H9 (cell line): ENCODE measurements at regions not wholly inside any gene's neighbourhood (a gene's known extent, or its start where the extent isn't known, plus 50 kb on each side); places are given as distances from the start of the nearest gene placed in this dataset.

Experiments used
- DNase-seq: peaks from one replicate; pipeline ENCODE4 v3.0.0-alpha.2; 2017
- H2AFZ ChIP-seq: one replicate; pipeline ENCODE4 v1.6.1; 2013; ENCODE audit warnings: mild to moderate bottlenecking, low read length, control low read depth, moderate library complexity
- H2AK5ac ChIP-seq: 2 replicates; pipeline ENCODE4 v1.6.1; 2013; ENCODE audit warnings: low read length, control low read depth, mixed read lengths; ENCODE audit not compliant: insufficient read length
- H2BK120ac ChIP-seq: one replicate; pipeline ENCODE4 v1.6.1; 2013; ENCODE audit warnings: low read depth, mild to moderate bottlenecking, low read length, control low read depth, inconsistent platforms; ENCODE audit not compliant: poor library complexity, severe bottlenecking
- H2BK12ac ChIP-seq: 2 replicates; pipeline ENCODE4 v1.6.1; 2013; ENCODE audit warnings: low read length, control low read depth, mixed read lengths, low read depth; ENCODE audit not compliant: insufficient read length
- H2BK15ac ChIP-seq: 2 replicates; pipeline ENCODE4 v1.6.1; 2013; ENCODE audit warnings: low read depth, low read length, control low read depth
- H2BK20ac ChIP-seq: one replicate; pipeline ENCODE4 v1.6.1; 2013; ENCODE audit warnings: low read depth, mild to moderate bottlenecking, low read length, control low read depth, inconsistent platforms; ENCODE audit not compliant: poor library complexity, severe bottlenecking
- H2BK5ac ChIP-seq: 2 replicates; pipeline ENCODE4 v1.6.1; 2013; ENCODE audit warnings: low read length, control low read depth, mixed read lengths; ENCODE audit not compliant: insufficient read length
- H3K14ac ChIP-seq: 2 replicates; pipeline ENCODE4 v1.6.1; 2013; ENCODE audit warnings: low read length, control low read depth; ENCODE audit not compliant: insufficient read depth
- H3K18ac ChIP-seq: 2 replicates; pipeline ENCODE4 v1.6.1; 2013; ENCODE audit warnings: low read depth, mild to moderate bottlenecking, mixed read lengths, low read length, control low read depth; ENCODE audit not compliant: insufficient read length
- H3K23ac ChIP-seq: 2 replicates; pipeline ENCODE4 v1.6.1; 2013; ENCODE audit warnings: low read length, control low read depth, mixed read lengths, low read depth; ENCODE audit not compliant: insufficient read length
- H3K23me2 ChIP-seq: 2 replicates; pipeline ENCODE4 v1.6.1; 2013; ENCODE audit warnings: low read depth, mild to moderate bottlenecking, mixed read lengths, low read length, control low read depth; ENCODE audit not compliant: insufficient read length, poor library complexity, severe bottlenecking
- H3K27ac ChIP-seq: 2 replicates; pipeline ENCODE4 v1.5.1; 2013; ENCODE audit warnings: low read length, control low read depth, mixed read lengths, low read depth; ENCODE audit not compliant: insufficient read length
- H3K27me3 ChIP-seq: 2 replicates; pipeline ENCODE4 v1.6.1; 2013; ENCODE audit warnings: low read length, control low read depth, inconsistent platforms; ENCODE audit not compliant: insufficient read depth
- H3K4ac ChIP-seq: 2 replicates; pipeline ENCODE4 v1.6.1; 2013; ENCODE audit warnings: low read depth, mild to moderate bottlenecking, control low read depth, inconsistent platforms, low read length, moderate library complexity
- H3K4me1 ChIP-seq: 2 replicates; pipeline ENCODE4 v1.6.1; 2013; ENCODE audit warnings: low read length, control low read depth, inconsistent platforms; ENCODE audit not compliant: insufficient read depth
- H3K4me2 ChIP-seq: 2 replicates; pipeline ENCODE4 v1.6.1; 2013; ENCODE audit warnings: low read length, control low read depth, mixed read lengths; ENCODE audit not compliant: insufficient read length, insufficient read depth
- H3K56ac ChIP-seq: 2 replicates; pipeline ENCODE4 v1.6.1; 2013; ENCODE audit warnings: low read depth, mild to moderate bottlenecking, mixed read lengths, low read length, control low read depth; ENCODE audit not compliant: insufficient read length
- H3K79me1 ChIP-seq: 2 replicates; pipeline ENCODE4 v1.6.1; 2013; ENCODE audit warnings: low read depth, mild to moderate bottlenecking, moderate library complexity, low read length, control low read depth, inconsistent platforms; ENCODE audit not compliant: insufficient read depth, poor library complexity, severe bottlenecking
- H3K79me2 ChIP-seq: 2 replicates; pipeline ENCODE4 v1.6.1; 2013; ENCODE audit warnings: low read length, control low read depth, inconsistent platforms; ENCODE audit not compliant: insufficient read depth
- H3K9ac ChIP-seq: 2 replicates; pipeline ENCODE4 v1.6.1; 2013; ENCODE audit warnings: low read length, control low read depth, mixed read lengths; ENCODE audit not compliant: insufficient read length; ENCODE audit errors: extremely low read depth
- H3K9me3 ChIP-seq: one replicate; pipeline ENCODE4 v1.6.1; 2013; ENCODE audit warnings: low read depth, low read length, inconsistent platforms; ENCODE audit not compliant: control insufficient read depth
- H3T11ph ChIP-seq: one replicate; pipeline ENCODE4 v1.6.1; 2013; ENCODE audit warnings: mild to moderate bottlenecking, low read length, control low read depth, inconsistent platforms
- H4K20me1 ChIP-seq: one replicate; pipeline ENCODE4 v1.6.1; 2013; ENCODE audit not compliant: control insufficient read depth, insufficient read length, insufficient read depth
- H4K5ac ChIP-seq: 2 replicates; pipeline ENCODE4 v1.6.1; 2013; ENCODE audit warnings: low read depth, mild to moderate bottlenecking, mixed read lengths, low read length, control low read depth; ENCODE audit not compliant: insufficient read length
- H4K8ac ChIP-seq: replicated peaks from 2 replicates; pipeline ENCODE4 v1.6.1; 2013; ENCODE audit warnings: low read length, control low read depth, mixed read lengths, low read depth; ENCODE audit not compliant: insufficient read length
- H4K91ac ChIP-seq: 2 replicates; pipeline ENCODE4 v1.6.1; 2013; ENCODE audit warnings: low read depth, mild to moderate bottlenecking, moderate library complexity, mixed read lengths, low read length, control low read depth; ENCODE audit not compliant: insufficient read length
- H3K27ac Mint-ChIP-seq, 3 experiments: 2 replicates in 2 of 3; 3 replicates in 1 of 3; pipeline ENCODE4 v1.8.0; 2020 to 2021; ENCODE audit warnings: mixed read lengths in 3 of 3, mild to moderate bottlenecking in 1 of 3, moderate library complexity in 1 of 3
- H3K27me3 Mint-ChIP-seq: 2 replicates; pipeline ENCODE4 v1.8.0; 2021; ENCODE audit warnings: low read depth, mild to moderate bottlenecking, moderate library complexity, mixed read lengths
- H3K36me3 Mint-ChIP-seq, 3 experiments: 2 replicates in 2 of 3; 3 replicates in 1 of 3; pipeline ENCODE4 v1.8.0; 2020 to 2021; ENCODE audit warnings: low read depth in 3 of 3, mixed read lengths in 3 of 3; ENCODE audit not compliant: insufficient read depth in 1 of 3
- H3K4me1 Mint-ChIP-seq, 2 experiments: 2 replicates each; pipeline ENCODE4 v1.8.0; 2020; ENCODE audit warnings: mixed read lengths in 2 of 2
- H3K4me3 Mint-ChIP-seq, 2 experiments: 2 replicates in 1 of 2; 3 replicates in 1 of 2; pipeline ENCODE4 v1.8.0; 2020 to 2021; ENCODE audit warnings: mild to moderate bottlenecking in 2 of 2, mixed read lengths in 2 of 2, moderate library complexity in 1 of 2
- H3K9me3 Mint-ChIP-seq, 2 experiments: 2 replicates in 1 of 2; 3 replicates in 1 of 2; pipeline ENCODE4 v1.8.0; 2020; ENCODE audit warnings: mild to moderate bottlenecking in 2 of 2, mixed read lengths in 2 of 2, moderate library complexity in 1 of 2
- WGBS: extraction: QIAGEN DNeasy Blood & Tissue Kit; methylation state at CpG from one replicate; pipeline ENCODE4 v1.1.7; 2013; ENCODE audit warnings: missing lambda C conversion rate, low lambda C conversion rate, mixed read lengths; ENCODE audit not compliant: insufficient read length; ENCODE audit errors: extremely low coverage; 5-methylcytosine and 5-hydroxymethylcytosine counted together
- TF ChIP-seq, protein P1 (sequence below): fragments of 200-600 bp; sonication (generic); conservative IDR thresholded peaks from 3 replicates; pipeline ENCODE4 v1.8.0; 2021; ENCODE audit warnings: antibody characterized with exemption, mild to moderate bottlenecking

DNA sequence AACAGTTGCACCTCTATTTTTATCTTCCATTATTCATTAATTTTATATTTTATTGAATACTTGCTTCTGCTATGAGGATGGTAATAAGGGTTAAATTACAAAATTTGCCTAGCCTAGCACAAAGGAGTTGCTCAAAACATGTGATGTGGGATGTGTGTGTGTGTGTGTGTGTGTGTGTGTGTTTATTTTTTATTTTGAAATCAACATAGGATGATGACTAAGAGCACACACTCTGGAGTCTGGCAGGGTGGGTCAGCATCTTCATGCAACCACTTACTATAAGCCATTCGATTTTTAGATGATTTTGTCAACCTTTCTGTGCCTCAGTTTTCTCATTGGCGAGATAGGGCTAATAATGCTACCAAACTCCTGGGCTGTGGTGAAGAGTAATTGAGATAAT lies 57.7 kb upstream of the MAMDC2 start:
- Histone ChIP-seq H3K14ac (no peak overlapping the region), H3K9me3 (no peaks in the 10 kb centered on the region), H3K56ac (no peak overlapping the region), H3K23me2 (no peaks in the 10 kb centered on the region), H2BK15ac (no peak overlapping the region), H3K4me2 (no peak overlapping the region), H3K4ac (no peak overlapping the region), H3K79me2 (no peaks in the 10 kb centered on the region), H3K18ac (no peak overlapping the region), H3K9ac (no peak overlapping the region), H2AFZ (no peak overlapping the region), H4K20me1 (no peaks in the 10 kb centered on the region), H2AK5ac (no peak overlapping the region), H2BK5ac (no peak overlapping the region), H3K4me1 (0 out of 2 replicates have a peak, but pooled peaks cover 2% of the 10 kb centered on the region), H4K91ac (no peak overlapping the region), H4K5ac (no peak overlapping the region), H3K79me1 (no peaks in the 10 kb centered on the region), H3T11ph (no peak overlapping the region), H3K27ac (no peak overlapping the region), H2BK12ac (no peak overlapping the region), H2BK120ac (no peak overlapping the region), H3K23ac (no peak overlapping the region), H3K27me3 (no peaks in the 10 kb centered on the region), H2BK20ac (no peak overlapping the region), H4K8ac (no peak overlapping the region)
- DNase-seq: no peak
- no peak overlapping the region for H3K27ac Mint-ChIP-seq
- H3K36me3 Mint-ChIP-seq: no peaks in the 10 kb centered on the region
- no peaks in the 10 kb centered on the region; the same call in none of the 2 replicates for H3K27me3 Mint-ChIP-seq
- TF ChIP-seq, protein P1, sequence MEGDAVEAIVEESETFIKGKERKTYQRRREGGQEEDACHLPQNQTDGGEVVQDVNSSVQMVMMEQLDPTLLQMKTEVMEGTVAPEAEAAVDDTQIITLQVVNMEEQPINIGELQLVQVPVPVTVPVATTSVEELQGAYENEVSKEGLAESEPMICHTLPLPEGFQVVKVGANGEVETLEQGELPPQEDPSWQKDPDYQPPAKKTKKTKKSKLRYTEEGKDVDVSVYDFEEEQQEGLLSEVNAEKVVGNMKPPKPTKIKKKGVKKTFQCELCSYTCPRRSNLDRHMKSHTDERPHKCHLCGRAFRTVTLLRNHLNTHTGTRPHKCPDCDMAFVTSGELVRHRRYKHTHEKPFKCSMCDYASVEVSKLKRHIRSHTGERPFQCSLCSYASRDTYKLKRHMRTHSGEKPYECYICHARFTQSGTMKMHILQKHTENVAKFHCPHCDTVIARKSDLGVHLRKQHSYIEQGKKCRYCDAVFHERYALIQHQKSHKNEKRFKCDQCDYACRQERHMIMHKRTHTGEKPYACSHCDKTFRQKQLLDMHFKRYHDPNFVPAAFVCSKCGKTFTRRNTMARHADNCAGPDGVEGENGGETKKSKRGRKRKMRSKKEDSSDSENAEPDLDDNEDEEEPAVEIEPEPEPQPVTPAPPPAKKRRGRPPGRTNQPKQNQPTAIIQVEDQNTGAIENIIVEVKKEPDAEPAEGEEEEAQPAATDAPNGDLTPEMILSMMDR: no peak
- WGBS: no CpG with 5 or more reads among the region's 2 CpGs
- no peak overlapping the region for H3K4me3 Mint-ChIP-seq
- peaks cover 11 to 20% of the 10 kb centered on the region in 2 experiments; a peak in 2 of 4 replicates for H3K4me1 Mint-ChIP-seq
- H3K9me3 Mint-ChIP-seq: no peaks in the 10 kb centered on the region
